Mesodermal cell (in vitro differentiated cells): ENCODE measurements at regions not wholly inside any gene's neighbourhood (a gene's known extent, or its start where the extent isn't known, plus 50 kb on each side); places are given as distances from the start of the nearest gene placed in this dataset.

ENCODE experiments used
- H3K27ac ChIP-seq: 2 replicates; pipeline ENCODE4 v1.7.0; 2013; ENCODE audit warnings: mild to moderate bottlenecking, low read depth, low read length, moderate library complexity; ENCODE audit not compliant: severe bottlenecking
- H3K36me3 ChIP-seq: 2 replicates; pipeline ENCODE4 v1.7.1; 2013; ENCODE audit warnings: mild to moderate bottlenecking, low read length, moderate library complexity; ENCODE audit not compliant: control insufficient read depth, insufficient read depth
- H3K4me1 ChIP-seq: one replicate; pipeline ENCODE4 v1.7.1; 2013; ENCODE audit warnings: mild to moderate bottlenecking, low read length; ENCODE audit not compliant: insufficient read depth, control insufficient read depth, poor library complexity, severe bottlenecking
- H3K4me3 ChIP-seq: 2 replicates; pipeline ENCODE4 v1.7.0; 2013; ENCODE audit warnings: low read length, control low read depth, mild to moderate bottlenecking; ENCODE audit not compliant: insufficient read depth, poor library complexity, severe bottlenecking; ENCODE audit errors: extremely low read depth
- H3K9me3 ChIP-seq: 2 replicates; pipeline ENCODE4 v1.7.1; 2013; ENCODE audit warnings: mild to moderate bottlenecking, low read length, moderate library complexity; ENCODE audit not compliant: control insufficient read depth
- WGBS, 2 experiments: methylation state at CpG; one replicate each; pipeline ENCODE4 v1.1.5; 2013; ENCODE audit warnings: missing lambda C conversion rate in 2 of 2; ENCODE audit not compliant: insufficient coverage in 2 of 2; 5-methylcytosine and 5-hydroxymethylcytosine counted together

GRCh38 chr20:62563561-62563960, 78.7 kb upstream of the SLCO4A1 start:
- Histone ChIP-seq H3K4me1 (no peaks in the 10 kb centered on the region), H3K4me3 (no peak overlapping the region), H3K36me3 (no peaks in the 10 kb centered on the region), H3K27ac (no peak overlapping the region), H3K9me3 (no peaks in the 10 kb centered on the region)
- 86 to 87% methylated on average over 12 to 14 of the region's 15 CpGs for WGBS, 2 experiments

- H3K4me3 ChIP-seq, result no peak overlapping the region
- H3K4me1 ChIP-seq, result no peaks in the 10 kb centered on the region
- H3K36me3 ChIP-seq, result no peaks in the 10 kb centered on the region
- H3K27ac ChIP-seq, result no peak overlapping the region
- 89 to 93% methylated on average over 36 of the region's 42 CpGs for WGBS, 2 experiments
- H3K9me3 ChIP-seq, result no peaks in the 10 kb centered on the region
Measured at GRCh38 chr20:62564456-62565245, 77.7 kb upstream of the SLCO4A1 start.

GRCh38 chr20:62566266-62566665, 76.0 kb upstream of the SLCO4A1 start:
- Histone ChIP-seq H3K27ac (no peak overlapping the region), H3K4me1 (no peaks in the 10 kb centered on the region), H3K4me3 (no peak overlapping the region), H3K9me3 (no peaks in the 10 kb centered on the region), H3K36me3 (no peaks in the 10 kb centered on the region)
- WGBS, 2 experiments, result 92 to 95% methylated on average over 6 to 10 of the region's 11 CpGs

- no peaks in the 10 kb centered on the region for H3K36me3 ChIP-seq
- H3K9me3 ChIP-seq, result no peaks in the 10 kb centered on the region
- no peak overlapping the region for H3K27ac ChIP-seq
- no peaks in the 10 kb centered on the region for H3K4me1 ChIP-seq
- no peak overlapping the region for H3K4me3 ChIP-seq
- 86 to 97% methylated on average over 13 to 18 of the region's 18 CpGs for WGBS, 2 experiments
Measured at GRCh38 chr20:62566771-62567170, 75.5 kb upstream of the SLCO4A1 start.

- Histone ChIP-seq H3K36me3 (no peaks in the 10 kb centered on the region), H3K4me3 (no peak overlapping the region), H3K27ac (no peak overlapping the region), H3K9me3 (no peaks in the 10 kb centered on the region), H3K4me1 (no peaks in the 10 kb centered on the region)
- WGBS, 2 experiments, result 92 to 93% methylated on average over 23 to 25 of the region's 25 CpGs
Measured at GRCh38 chr20:62567246-62568044, 74.9 kb upstream of the SLCO4A1 start.

- no peaks in the 10 kb centered on the region for H3K4me1 ChIP-seq
Measured at GRCh38 chr20:62568045-62568389, 74.3 kb upstream of the SLCO4A1 start.

GRCh38 chr20:62569615-62570014, 72.7 kb upstream of the SLCO4A1 start:
- no peaks in the 10 kb centered on the region for H3K4me1 ChIP-seq
- H3K4me3 ChIP-seq, result no peak overlapping the region
- WGBS, 2 experiments, result 92 to 95% methylated on average over 10 to 11 of the region's 19 CpGs

More at GRCh38 chr20:62568045-62568389, 74.3 kb upstream of the SLCO4A1 start:
- H3K4me3 ChIP-seq, result no peak overlapping the region
- no peaks in the 10 kb centered on the region for H3K9me3 ChIP-seq
- 93 to 95% methylated on average over 7 to 8 of the region's 8 CpGs for WGBS, 2 experiments
- H3K27ac ChIP-seq, result no peak overlapping the region
- no peaks in the 10 kb centered on the region for H3K36me3 ChIP-seq

GRCh38 chr20:62570403-62570802, 71.9 kb upstream of the SLCO4A1 start:
- WGBS, 2 experiments, result 76 to 87% methylated on average over 4 to 5 of the region's 5 CpGs
- Histone ChIP-seq H3K4me1 (no peaks in the 10 kb centered on the region), H3K36me3 (no peaks in the 10 kb centered on the region), H3K27ac (no peak overlapping the region), H3K4me3 (no peak overlapping the region), H3K9me3 (no peaks in the 10 kb centered on the region)

More at GRCh38 chr20:62569615-62570014, 72.7 kb upstream of the SLCO4A1 start:
- no peaks in the 10 kb centered on the region for H3K9me3 ChIP-seq
- H3K27ac ChIP-seq, result no peak overlapping the region
- no peaks in the 10 kb centered on the region for H3K36me3 ChIP-seq

GRCh38 chr20:62570897-62571668, 71.2 kb upstream of the SLCO4A1 start:
- no peaks in the 10 kb centered on the region for H3K36me3 ChIP-seq
- WGBS, 2 experiments, result 84 to 91% methylated on average over 10 of the region's 12 CpGs
- H3K4me1 ChIP-seq, result no peaks in the 10 kb centered on the region
- no peaks in the 10 kb centered on the region for H3K9me3 ChIP-seq
- H3K27ac ChIP-seq, result no peak overlapping the region
- H3K4me3 ChIP-seq, result no peak overlapping the region

GRCh38 chr20:62571669-62572344, 70.5 kb upstream of the SLCO4A1 start:
- H3K4me1 ChIP-seq, result no peaks in the 10 kb centered on the region

More at GRCh38 chr20:62571669-62572344, 70.5 kb upstream of the SLCO4A1 start:
- no peaks in the 10 kb centered on the region for H3K9me3 ChIP-seq
- WGBS, 2 experiments, result 82 to 86% methylated on average over 7 of the region's 9 CpGs
- H3K27ac ChIP-seq, result no peak overlapping the region
- no peak overlapping the region for H3K4me3 ChIP-seq
- no peaks in the 10 kb centered on the region for H3K36me3 ChIP-seq
